GM23248 (cell line): ENCODE measurements at regions not wholly inside any gene's neighbourhood (a gene's known extent, or its start where the extent isn't known, plus 50 kb on each side); places are given as distances from the start of the nearest gene placed in this dataset.
A peak's percentile ranks its signal among the peaks of the same experiment; 100 is the strongest.

ENCODE experiments used
- DNase-seq: peaks from one replicate; pipeline ENCODE4 v3.0.0-alpha.2; 2015
- H2AFZ ChIP-seq: fragments of 200-600 bp; sonication (generic); 2 replicates; pipeline ENCODE4 v1.6.1; 2016; ENCODE audit warnings: antibody characterized with exemption
- H3F3A ChIP-seq: fragments of 200-600 bp; sonication (generic); 2 replicates; pipeline ENCODE4 v1.6.1; 2016; ENCODE audit warnings: mild to moderate bottlenecking, antibody characterized with exemption, mixed run types; ENCODE audit not compliant: insufficient read depth
- H3K27ac ChIP-seq: fragments of 200-600 bp; sonication (generic); 2 replicates; pipeline ENCODE4 v1.5.1; 2016; ENCODE audit warnings: mild to moderate bottlenecking
- H3K27me3 ChIP-seq: fragments of 200-600 bp; sonication (generic); replicated peaks from 2 replicates; pipeline ENCODE4 v1.6.1; 2016; ENCODE audit warnings: mild to moderate bottlenecking; ENCODE audit not compliant: insufficient read depth
- H3K36me3 ChIP-seq: fragments of 200-600 bp; sonication (generic); 2 replicates; pipeline ENCODE4 v1.6.1; 2016; ENCODE audit warnings: low read depth, mild to moderate bottlenecking
- H3K4me1 ChIP-seq: fragments of 200-600 bp; sonication (generic); 2 replicates; pipeline ENCODE4 v1.6.1; 2016; ENCODE audit warnings: mild to moderate bottlenecking; ENCODE audit not compliant: insufficient read depth
- H3K4me2 ChIP-seq: fragments of 200-600 bp; sonication (generic); one replicate; pipeline ENCODE4 v1.6.1; 2016; ENCODE audit warnings: mild to moderate bottlenecking; ENCODE audit not compliant: unreplicated experiment
- H3K4me3 ChIP-seq: fragments of 200-600 bp; sonication (generic); 2 replicates; pipeline ENCODE4 v1.5.1; 2016; ENCODE audit warnings: mild to moderate bottlenecking
- H3K79me2 ChIP-seq: fragments of 200-600 bp; sonication (generic); 2 replicates; pipeline ENCODE4 v1.6.1; 2016; ENCODE audit warnings: mild to moderate bottlenecking; ENCODE audit not compliant: insufficient read depth
- H3K9ac ChIP-seq: fragments of 200-600 bp; sonication (generic); 2 replicates; pipeline ENCODE4 v1.6.1; 2016; ENCODE audit warnings: mild to moderate bottlenecking
- H3K9me2 ChIP-seq: fragments of 200-600 bp; sonication (generic); 2 replicates; pipeline ENCODE4 v1.6.1; 2016; ENCODE audit warnings: mixed run types, mild to moderate bottlenecking, moderate library complexity; ENCODE audit not compliant: insufficient read depth
- H3K9me3 ChIP-seq: fragments of 200-600 bp; sonication (generic); one replicate; pipeline ENCODE4 v1.6.1; 2017; ENCODE audit warnings: low read depth
- H4K20me1 ChIP-seq: fragments of 200-600 bp; sonication (generic); 2 replicates; pipeline ENCODE4 v1.6.0; 2016; ENCODE audit not compliant: insufficient read depth
- EZH2 ChIP-seq: fragments of 200-600 bp; sonication (generic); IDR thresholded peaks from 2 replicates; pipeline ENCODE4 v1.6.1; 2018; ENCODE audit warnings: antibody characterized with exemption, mild to moderate bottlenecking; ENCODE audit not compliant: insufficient read depth, poor library complexity, severe bottlenecking
- EZH2phosphoT487 ChIP-seq: fragments of 200-600 bp; sonication (generic); IDR thresholded peaks from 2 replicates; pipeline ENCODE4 v1.6.1; 2018; ENCODE audit warnings: antibody characterized with exemption, moderate library complexity, mild to moderate bottlenecking, low read depth; ENCODE audit not compliant: insufficient read depth
- WGBS, 2 experiments: methylation state at CpG; one replicate each; pipeline ENCODE4 v1.1.6; 2015 to 2017; ENCODE audit warnings: low lambda C conversion rate in 2 of 2, low coverage in 1 of 2; ENCODE audit errors: missing lambda C conversion rate in 2 of 2; 5-methylcytosine and 5-hydroxymethylcytosine counted together
- in situ Hi-C: fragments of 300-500 bp; cut with MboI; formaldehyde crosslinking; loops from 2 replicates; pipeline ENCODE4 v1.15.0; 2020

GRCh38 chr3:178415384-178415783 is 120.9 kb upstream of the KCNMB2 start:
- Histone ChIP-seq H3K79me2 (no peaks in the 10 kb centered on the region), H2AFZ (no peak overlapping the region), H3K4me1 (no peaks in the 10 kb centered on the region), H3K36me3 (no peaks in the 10 kb centered on the region), H3K4me2 (no peak overlapping the region), H3K27me3 (no peaks in the 10 kb centered on the region), H3K9me2 (no peaks in the 10 kb centered on the region), H3K4me3 (no peak overlapping the region), H3K9ac (no peak overlapping the region), H3K27ac (no peak overlapping the region), H4K20me1 (no peaks in the 10 kb centered on the region), H3K9me3 (no peaks in the 10 kb centered on the region), H3F3A (no peaks in the 10 kb centered on the region)
- DNase-seq = no peak
- WGBS, 2 experiments = 82 to 88% methylated on average over 8 of the region's 8 CpGs
- in situ Hi-C loops = no loop called here
- no peak for TF ChIP-seq EZH2phosphoT487
- TF ChIP-seq EZH2 = no peak

GRCh38 chr3:178417736-178418135 is 118.5 kb upstream of the KCNMB2 start:
- Histone ChIP-seq H3F3A (no peaks in the 10 kb centered on the region), H3K36me3 (no peaks in the 10 kb centered on the region), H3K79me2 (no peaks in the 10 kb centered on the region), H3K9me2 (no peaks in the 10 kb centered on the region), H3K4me1 (no peaks in the 10 kb centered on the region), H3K9ac (no peak overlapping the region), H3K27ac (no peak overlapping the region), H4K20me1 (no peaks in the 10 kb centered on the region), H2AFZ (no peak overlapping the region), H3K9me3 (no peaks in the 10 kb centered on the region), H3K4me3 (no peak overlapping the region), H3K4me2 (no peak overlapping the region), H3K27me3 (no peaks in the 10 kb centered on the region)
- no peak for TF ChIP-seq EZH2phosphoT487
- 90 to 91% methylated on average over 4 of the region's 4 CpGs for WGBS, 2 experiments
- no peak for DNase-seq
- in situ Hi-C loops = no loop called here

DNA sequence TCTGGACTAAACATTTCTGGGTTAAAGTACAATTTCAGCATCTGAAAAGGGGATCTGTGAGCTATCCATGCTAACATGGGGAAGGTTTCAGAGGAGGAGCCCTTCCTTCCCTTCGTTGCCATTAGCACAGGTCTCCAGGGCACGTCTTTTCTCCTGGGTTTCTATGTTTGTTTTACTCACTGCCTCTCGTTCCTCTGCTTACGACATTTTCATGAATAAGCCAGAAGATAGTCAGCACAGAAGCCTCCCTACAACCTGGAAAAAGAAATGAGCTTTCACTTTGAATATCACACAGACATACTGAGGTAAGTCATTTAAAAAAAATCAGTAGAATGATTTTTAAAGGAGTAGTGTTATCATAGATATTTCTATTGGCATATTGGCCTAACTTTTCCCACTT is 117.2 kb upstream of the KCNMB2 start:
- H3K9me2 ChIP-seq = no peaks in the 10 kb centered on the region
- H3K4me1 ChIP-seq = no peaks in the 10 kb centered on the region
- no peak overlapping the region for H3K9ac ChIP-seq
- no peaks in the 10 kb centered on the region for H3K79me2 ChIP-seq
- H3K27ac ChIP-seq = no peak overlapping the region
- no peaks in the 10 kb centered on the region for H3K36me3 ChIP-seq
- H3K9me3 ChIP-seq = no peaks in the 10 kb centered on the region
- WGBS, 2 experiments = 48 to 50% methylated on average over 4 of the region's 4 CpGs
- H3K27me3 ChIP-seq = no peaks in the 10 kb centered on the region
- no peak for TF ChIP-seq EZH2phosphoT487
- TF ChIP-seq EZH2 = no peak
- no peaks in the 10 kb centered on the region for H3F3A ChIP-seq
- H3K4me3 ChIP-seq = no peak overlapping the region
- DNase-seq = peak; percentile 32
- no peak overlapping the region for H3K4me2 ChIP-seq
- H2AFZ ChIP-seq = peak overlapping the region; percentile 48
- in situ Hi-C loops = no loop called here
- no peaks in the 10 kb centered on the region for H4K20me1 ChIP-seq

- no peak overlapping the region for H3K4me3 ChIP-seq
- H3K79me2 ChIP-seq = no peaks in the 10 kb centered on the region
- TF ChIP-seq EZH2phosphoT487 = no peak
- no peak for TF ChIP-seq EZH2
- H2AFZ ChIP-seq = no peak overlapping the region
- H3K9ac ChIP-seq = no peak overlapping the region
- H3K36me3 ChIP-seq = no peaks in the 10 kb centered on the region
- 70 to 75% methylated on average over 1 of the region's 1 CpG for WGBS, 2 experiments
- peak; percentile 23 for DNase-seq
- no peaks in the 10 kb centered on the region for H3K9me3 ChIP-seq
- H4K20me1 ChIP-seq = no peaks in the 10 kb centered on the region
- H3K4me1 ChIP-seq = no peaks in the 10 kb centered on the region
- no peaks in the 10 kb centered on the region for H3F3A ChIP-seq
- no peak overlapping the region for H3K27ac ChIP-seq
- no peaks in the 10 kb centered on the region for H3K27me3 ChIP-seq
- H3K9me2 ChIP-seq = no peaks in the 10 kb centered on the region
- H3K4me2 ChIP-seq = no peak overlapping the region
- in situ Hi-C loops = no loop called here
These were observed 116.2 kb upstream of the KCNMB2 start for GRCh38 chr3:178420033-178420432.

DNA sequence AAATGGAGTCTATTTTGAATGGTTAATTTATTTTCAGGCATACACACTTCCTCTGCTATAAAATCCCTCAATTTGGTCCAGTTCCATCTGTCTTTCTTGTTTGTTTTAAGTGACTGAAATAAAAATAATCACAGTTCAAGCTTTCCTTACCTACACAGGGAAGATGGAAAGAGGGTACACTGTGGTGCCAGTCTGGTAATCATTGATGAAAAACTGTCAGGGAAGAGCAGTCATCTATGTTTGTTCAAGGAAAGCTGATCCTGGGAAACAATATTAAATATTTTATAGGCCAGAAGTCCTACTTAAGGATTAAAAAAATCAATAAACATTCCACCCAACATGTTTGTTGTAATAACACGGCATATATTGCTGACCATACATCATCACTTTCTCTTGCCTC is 115.2 kb upstream of the KCNMB2 start:
- in situ Hi-C loops = no loop called here
- H3K27me3 ChIP-seq = no peaks in the 10 kb centered on the region
- H3K79me2 ChIP-seq = no peaks in the 10 kb centered on the region
- no peak overlapping the region for H2AFZ ChIP-seq
- WGBS, 2 experiments = 52 to 55% methylated on average over 1 of the region's 1 CpG
- DNase-seq = no peak
- no peak overlapping the region for H3K4me3 ChIP-seq
- H3K4me2 ChIP-seq = no peak overlapping the region
- TF ChIP-seq EZH2 = no peak
- no peak for TF ChIP-seq EZH2phosphoT487
- no peaks in the 10 kb centered on the region for H3K36me3 ChIP-seq
- H3K9me2 ChIP-seq = no peaks in the 10 kb centered on the region
- H3F3A ChIP-seq = no peaks in the 10 kb centered on the region
- H3K4me1 ChIP-seq = no peaks in the 10 kb centered on the region
- no peak overlapping the region for H3K27ac ChIP-seq
- no peaks in the 10 kb centered on the region for H3K9me3 ChIP-seq
- H3K9ac ChIP-seq = no peak overlapping the region
- no peaks in the 10 kb centered on the region for H4K20me1 ChIP-seq
